Effector memory CD4-positive, alpha-beta T cell (primary cell): ENCODE measurements at regions not wholly inside any gene's neighbourhood (a gene's known extent, or its start where the extent isn't known, plus 50 kb on each side); places are given as distances from the start of the nearest gene placed in this dataset.

Source experiments
- DNase-seq, 3 donors: peaks; one replicate each; pipeline ENCODE4 v3.0.0-alpha.2; 2020
- H3K27ac ChIP-seq: 2 replicates; pipeline ENCODE4 v1.7.0; 2013; ENCODE audit warnings: mild to moderate bottlenecking, low read length, moderate library complexity; ENCODE audit not compliant: insufficient read depth, poor library complexity, severe bottlenecking
- H3K27me3 ChIP-seq: replicated peaks from 2 replicates; pipeline ENCODE4 v1.7.0; 2013; ENCODE audit warnings: mild to moderate bottlenecking, low read length; ENCODE audit not compliant: insufficient read depth, control insufficient read depth, poor library complexity, severe bottlenecking
- H3K36me3 ChIP-seq: 2 replicates; pipeline ENCODE4 v1.7.0; 2013; ENCODE audit warnings: mild to moderate bottlenecking, low read length, moderate library complexity; ENCODE audit not compliant: control insufficient read depth, insufficient read depth
- H3K4me1 ChIP-seq: 2 replicates; pipeline ENCODE4 v1.7.0; 2013; ENCODE audit warnings: low read length, mild to moderate bottlenecking; ENCODE audit not compliant: control insufficient read depth, insufficient read depth, poor library complexity, severe bottlenecking
- H3K4me3 ChIP-seq: 2 replicates; pipeline ENCODE4 v1.7.0; 2013; ENCODE audit warnings: low read length, low read depth, mild to moderate bottlenecking; ENCODE audit not compliant: insufficient read depth, poor library complexity, severe bottlenecking
- H3K9me3 ChIP-seq: 2 replicates; pipeline ENCODE4 v1.7.0; 2013; ENCODE audit warnings: mild to moderate bottlenecking, low read length, moderate library complexity; ENCODE audit not compliant: control insufficient read depth

DNA sequence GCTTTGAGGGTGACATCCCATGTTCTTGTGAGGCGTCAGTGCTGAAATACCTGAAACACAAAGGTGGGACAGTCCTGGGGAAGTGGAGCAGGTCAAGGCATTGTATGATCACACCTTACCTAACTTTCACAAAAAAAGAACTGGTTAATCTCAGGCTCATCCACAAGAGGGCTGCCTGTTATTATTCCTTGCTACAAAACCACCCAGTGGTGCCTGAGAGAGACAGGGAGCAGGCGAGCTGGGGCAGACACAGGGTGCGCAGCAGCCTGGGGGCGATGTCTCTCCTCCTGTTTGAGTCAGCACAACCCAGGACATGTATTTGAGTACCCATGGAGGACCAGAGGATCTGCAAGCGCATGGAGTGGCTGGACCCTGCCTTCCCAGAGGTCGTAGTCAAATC is 316.8 kb upstream of the ATP10A start:
- Histone ChIP-seq H3K4me1 (no peaks in the 10 kb centered on the region), H3K27me3 (no peaks in the 10 kb centered on the region), H3K4me3 (no peak overlapping the region), H3K9me3 (no peaks in the 10 kb centered on the region), H3K27ac (no peak overlapping the region), H3K36me3 (no peaks in the 10 kb centered on the region)
- no peak for DNase-seq

DNA sequence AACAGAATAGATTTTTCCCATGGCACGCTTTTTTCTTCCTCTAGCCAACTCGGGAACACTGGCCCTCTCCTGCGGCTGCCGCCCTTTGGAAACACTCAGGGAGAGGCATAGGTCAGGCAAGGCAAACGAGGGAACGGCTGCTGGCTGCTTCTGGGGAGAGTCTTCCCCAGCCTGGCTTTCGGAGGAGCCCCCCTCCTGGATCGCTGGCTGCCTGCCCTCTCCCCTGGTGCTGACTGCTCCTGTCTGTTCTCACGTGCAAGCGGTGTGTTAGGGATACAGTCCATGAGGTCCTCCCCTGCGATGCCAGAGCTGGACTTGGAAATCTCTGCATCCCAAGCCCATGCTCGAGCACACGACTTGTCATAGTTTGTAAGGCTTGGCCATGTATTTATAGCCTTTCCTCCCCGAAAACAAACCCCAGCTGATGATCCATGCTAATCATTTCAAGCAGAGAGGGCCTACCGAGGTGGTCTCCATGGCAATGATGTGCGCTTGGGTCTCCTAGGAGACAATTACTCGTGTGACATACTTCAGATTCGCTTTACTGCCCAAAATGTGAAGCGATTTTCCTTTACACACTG is 315.6 kb upstream of the ATP10A start:
- Histone ChIP-seq H3K27ac (no peak overlapping the region), H3K36me3 (no peaks in the 10 kb centered on the region), H3K9me3 (no peaks in the 10 kb centered on the region), H3K4me3 (no peak overlapping the region), H3K27me3 (no peaks in the 10 kb centered on the region), H3K4me1 (no peaks in the 10 kb centered on the region)
- no peak for DNase-seq

DNA sequence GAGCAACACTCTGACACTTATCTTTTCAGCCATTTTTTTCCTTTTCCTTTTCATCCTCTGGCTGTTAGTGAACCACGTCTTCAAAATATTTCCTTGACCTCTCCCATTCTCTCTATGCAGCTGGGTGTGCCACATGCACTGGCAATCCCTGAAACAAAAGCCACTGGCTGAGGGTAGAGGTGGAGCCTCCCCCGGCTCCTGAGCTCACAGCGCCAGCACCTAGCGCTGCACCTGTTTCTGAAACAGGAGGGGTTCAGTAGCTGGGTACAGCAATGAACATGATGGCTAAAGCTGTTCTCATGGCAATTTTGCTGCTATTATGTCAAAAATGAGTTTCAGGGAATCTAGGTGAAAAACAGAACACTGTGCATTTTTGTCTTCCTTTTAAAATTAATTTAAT is 314.7 kb upstream of the ATP10A start:
- H3K4me1 ChIP-seq = no peaks in the 10 kb centered on the region

DNA sequence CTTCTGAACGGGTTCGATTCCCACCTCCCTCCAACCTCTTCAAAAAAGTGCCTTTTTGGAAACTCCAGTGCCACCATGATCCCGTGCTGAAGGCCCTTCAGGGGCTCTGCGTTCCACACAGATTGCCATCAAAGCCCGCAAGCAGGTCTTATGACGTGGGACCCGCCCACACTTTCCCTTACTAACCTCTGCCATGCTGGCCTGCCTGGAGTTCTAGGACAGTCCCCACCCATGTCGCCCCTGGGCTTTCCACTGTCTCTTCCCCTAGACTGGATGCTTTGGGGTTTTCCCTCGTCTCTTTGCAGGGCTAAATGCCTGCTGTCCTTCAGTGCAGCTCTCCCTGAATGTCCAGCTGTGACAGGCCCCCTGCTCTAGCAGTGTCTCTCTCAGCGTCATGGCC is 313.7 kb upstream of the ATP10A start:
- H3K4me3 ChIP-seq = no peak overlapping the region
- H3K27me3 ChIP-seq = no peaks in the 10 kb centered on the region
- no peaks in the 10 kb centered on the region for H3K9me3 ChIP-seq
- H3K4me1 ChIP-seq = no peaks in the 10 kb centered on the region
- no peak overlapping the region for H3K27ac ChIP-seq
- DNase-seq = no peak
- no peaks in the 10 kb centered on the region for H3K36me3 ChIP-seq

More for the DNA sequence above, 314.7 kb upstream of the ATP10A start:
- no peak overlapping the region for H3K27ac ChIP-seq
- H3K27me3 ChIP-seq = no peaks in the 10 kb centered on the region
- no peaks in the 10 kb centered on the region for H3K9me3 ChIP-seq
- no peak overlapping the region for H3K4me3 ChIP-seq
- no peak for DNase-seq
- H3K36me3 ChIP-seq = no peaks in the 10 kb centered on the region

DNA sequence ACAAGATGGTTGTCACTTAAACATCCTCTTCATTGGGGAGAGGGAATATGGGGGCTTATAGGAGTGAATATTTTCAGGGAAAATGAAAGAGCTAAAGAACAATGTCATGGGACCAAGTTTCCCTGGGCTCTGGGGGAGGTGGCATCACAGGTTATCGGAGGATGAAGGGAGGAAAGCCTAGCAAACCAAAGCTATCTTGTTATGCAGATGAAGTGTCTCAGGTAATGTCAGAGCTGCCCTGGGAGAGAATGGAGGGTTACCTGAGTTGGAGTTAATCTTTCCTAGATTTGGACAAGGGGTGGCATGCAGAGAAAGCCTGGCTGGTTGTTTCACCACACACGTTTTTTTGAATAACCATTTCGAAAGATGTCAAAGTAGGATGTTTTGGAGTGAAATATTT is 308.1 kb upstream of the ATP10A start:
- no peaks in the 10 kb centered on the region for H3K36me3 ChIP-seq
- H3K4me1 ChIP-seq = no peaks in the 10 kb centered on the region
- H3K9me3 ChIP-seq = no peaks in the 10 kb centered on the region
- no peak for DNase-seq
- no peak overlapping the region for H3K4me3 ChIP-seq
- no peak overlapping the region for H3K27ac ChIP-seq
- no peaks in the 10 kb centered on the region for H3K27me3 ChIP-seq

DNA sequence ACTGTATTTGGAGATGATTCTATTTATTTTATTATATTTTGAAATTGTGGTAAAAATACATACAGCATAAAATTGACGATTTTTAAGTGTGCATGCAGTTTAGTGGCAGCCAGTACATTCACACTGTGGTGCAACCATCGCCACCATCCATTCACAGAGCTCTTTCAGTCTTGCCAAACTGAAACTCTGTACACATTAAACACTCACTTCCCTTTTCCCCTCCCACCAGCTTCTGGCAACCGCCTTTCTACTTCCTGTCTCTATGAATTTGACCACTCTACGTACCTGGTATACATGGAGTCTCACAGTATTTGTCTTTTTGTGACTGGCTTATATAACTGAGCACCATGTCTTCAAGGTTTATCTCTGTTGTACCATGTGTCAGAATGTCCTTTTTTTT is 303.3 kb upstream of the ATP10A start:
- no peaks in the 10 kb centered on the region for H3K4me1 ChIP-seq
- H3K27ac ChIP-seq = no peak overlapping the region
- no peak overlapping the region for H3K4me3 ChIP-seq
- H3K9me3 ChIP-seq = no peaks in the 10 kb centered on the region
- H3K27me3 ChIP-seq = no peaks in the 10 kb centered on the region
- H3K36me3 ChIP-seq = no peaks in the 10 kb centered on the region
- no peak for DNase-seq

DNA sequence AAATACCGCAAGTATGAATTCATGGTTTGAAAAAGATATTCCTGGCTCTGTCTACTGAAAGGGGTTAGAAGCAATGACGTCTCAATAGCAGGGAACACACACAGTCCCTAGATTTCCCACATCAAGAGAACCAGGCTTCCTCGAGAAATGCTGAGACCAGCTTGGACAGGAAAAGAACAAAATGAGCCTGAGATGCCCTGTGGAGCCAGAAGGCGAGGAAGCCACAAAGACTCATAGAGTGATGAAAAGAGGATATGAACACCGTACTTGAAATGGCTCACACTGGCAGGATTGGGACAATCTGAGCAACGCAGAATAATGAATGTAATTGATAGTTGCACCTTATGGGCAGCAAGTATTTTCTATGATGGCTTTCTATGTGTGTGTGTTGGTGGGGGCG is 302.4 kb upstream of the ATP10A start:
- Histone ChIP-seq H3K4me1 (no peaks in the 10 kb centered on the region), H3K27ac (no peak overlapping the region), H3K9me3 (no peaks in the 10 kb centered on the region), H3K4me3 (no peak overlapping the region), H3K27me3 (no peaks in the 10 kb centered on the region), H3K36me3 (no peaks in the 10 kb centered on the region)
- no peak for DNase-seq

DNA sequence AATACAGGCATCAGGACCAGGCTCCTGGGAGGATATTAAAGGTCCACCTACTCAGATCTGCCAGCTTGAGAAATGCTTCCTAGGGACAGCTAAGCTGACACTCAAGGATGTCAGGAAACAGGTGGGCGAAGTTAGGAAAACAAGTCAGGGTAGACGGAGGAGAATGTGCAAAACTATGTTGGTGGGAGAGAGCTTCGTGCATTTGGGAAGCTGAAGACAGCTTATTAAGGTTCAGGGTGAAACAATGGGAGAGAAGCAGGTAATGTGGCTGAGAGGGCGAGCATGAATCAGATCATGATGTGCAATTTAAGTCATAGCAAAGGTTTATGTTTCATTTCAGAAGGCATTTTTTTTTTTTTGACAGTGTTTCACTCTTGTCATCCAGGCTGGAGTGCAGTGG is 297.2 kb upstream of the ATP10A start:
- no peak overlapping the region for H3K27ac ChIP-seq
- H3K4me1 ChIP-seq = no peaks in the 10 kb centered on the region
- H3K9me3 ChIP-seq = no peaks in the 10 kb centered on the region
- no peak overlapping the region for H3K4me3 ChIP-seq
- DNase-seq = no peak
- no peaks in the 10 kb centered on the region for H3K36me3 ChIP-seq
- peaks cover 3% of the 10 kb centered on the region for H3K27me3 ChIP-seq

DNA sequence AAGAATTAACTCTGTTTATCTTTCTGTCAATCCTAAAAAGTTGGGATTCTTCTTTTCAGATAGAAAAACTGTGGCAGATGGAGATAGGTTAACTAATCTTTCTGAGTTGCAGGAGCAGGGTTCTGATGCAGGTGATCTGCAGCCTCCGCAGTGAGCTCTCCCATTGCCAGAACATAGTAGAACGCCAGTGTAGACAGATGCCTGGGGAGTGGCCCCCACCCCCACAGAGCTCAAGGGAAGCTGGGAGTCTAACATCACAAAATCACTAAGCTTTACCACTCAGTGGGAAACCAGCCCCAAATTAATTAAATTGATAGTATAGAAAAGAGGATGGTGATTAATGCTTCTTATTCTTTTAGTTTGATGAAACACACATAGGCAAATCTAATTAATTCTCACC is 295.0 kb upstream of the ATP10A start:
- Histone ChIP-seq H3K9me3 (no peaks in the 10 kb centered on the region), H3K4me3 (no peak overlapping the region), H3K27me3 (peaks cover 3% of the 10 kb centered on the region), H3K27ac (no peak overlapping the region), H3K36me3 (no peaks in the 10 kb centered on the region), H3K4me1 (no peaks in the 10 kb centered on the region)
- DNase-seq = no peak

DNA sequence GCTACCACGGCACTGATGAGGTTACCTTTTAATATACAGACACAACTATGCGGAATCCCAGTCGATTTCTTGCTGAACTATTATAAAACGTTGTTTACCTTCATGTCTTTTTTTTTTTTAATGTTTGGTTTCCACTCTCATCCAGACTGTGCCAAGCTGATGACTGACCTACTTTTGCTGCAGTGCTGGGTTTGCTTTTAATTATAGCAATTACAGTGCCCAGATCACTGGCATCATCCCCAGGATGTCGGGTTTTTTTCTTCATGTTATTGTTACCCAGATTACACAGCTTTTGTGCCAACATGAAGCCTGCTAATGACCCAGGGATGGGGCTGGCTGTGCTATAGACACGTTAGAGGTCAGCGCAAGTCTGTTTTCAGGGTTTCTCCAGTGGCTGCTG is 294.0 kb upstream of the ATP10A start:
- Histone ChIP-seq H3K9me3 (no peaks in the 10 kb centered on the region), H3K27ac (no peak overlapping the region), H3K4me1 (no peaks in the 10 kb centered on the region), H3K36me3 (no peaks in the 10 kb centered on the region), H3K27me3 (peaks cover 3% of the 10 kb centered on the region), H3K4me3 (no peak overlapping the region)
- DNase-seq = no peak

DNA sequence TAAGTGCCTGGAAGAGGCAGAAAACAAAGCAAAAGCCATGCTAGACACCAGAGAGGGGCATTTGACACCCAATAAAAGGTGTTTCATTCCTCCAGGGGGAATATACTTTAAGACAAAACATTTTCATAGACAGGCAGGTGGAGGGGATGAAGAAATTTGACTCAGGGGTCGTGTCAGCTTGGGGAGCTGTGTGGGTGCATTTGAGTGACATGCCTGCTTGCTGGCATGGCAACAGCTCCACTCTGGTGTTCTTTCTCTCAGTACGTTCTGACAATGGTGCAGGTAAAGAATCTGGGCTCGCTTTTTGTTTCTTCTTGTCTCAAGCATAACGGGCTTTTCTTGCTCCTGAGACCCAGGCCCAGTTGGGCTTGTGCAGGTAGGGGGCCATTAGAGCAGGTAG is 292.9 kb upstream of the ATP10A start:
- Histone ChIP-seq H3K9me3 (no peaks in the 10 kb centered on the region), H3K4me1 (no peaks in the 10 kb centered on the region), H3K4me3 (no peak overlapping the region), H3K36me3 (no peaks in the 10 kb centered on the region), H3K27me3 (peaks cover 3% of the 10 kb centered on the region), H3K27ac (no peak overlapping the region)
- no peak for DNase-seq
